NCI-H774 (cell line): ENCODE measurements at regions not wholly inside any gene's neighbourhood (a gene's known extent, or its start where the extent isn't known, plus 50 kb on each side); places are given as distances from the start of the nearest gene placed in this dataset.

Experiments
- DNase-seq: peaks from one replicate; lab custom pipeline; 2025; lab: John Stamatoyannopoulos, UW

- no peak for DNase-seq
Observed at GRCh38 chr5:58113172-58113571, 346.7 kb downstream of the PLK2 start.

GRCh38 chr5:58108511-58108910 lies 351.4 kb downstream of the PLK2 start:
- no peak for DNase-seq

GRCh38 chr5:58107704-58108103 lies 352.2 kb downstream of the PLK2 start:
- no peak for DNase-seq

- DNase-seq = no peak
Observed at GRCh38 chr5:58106754-58107410, 353.0 kb downstream of the PLK2 start.

- no peak for DNase-seq
Observed at GRCh38 chr5:58105836-58106235, 354.1 kb downstream of the PLK2 start.

GRCh38 chr5:58099257-58099656 lies 360.6 kb downstream of the PLK2 start:
- DNase-seq = no peak

- DNase-seq = no peak
Observed at GRCh38 chr5:58094031-58094430, 365.9 kb downstream of the PLK2 start.

- DNase-seq = no peak
Observed at GRCh38 chr5:58090704-58091103, 369.2 kb downstream of the PLK2 start.

- no peak for DNase-seq
Observed at GRCh38 chr5:58088941-58089340, 370.9 kb downstream of the PLK2 start.

GRCh38 chr5:58087905-58088304 lies 372.0 kb downstream of the PLK2 start:
- no peak for DNase-seq

GRCh38 chr5:58087123-58087522 lies 372.8 kb downstream of the PLK2 start:
- no peak for DNase-seq

GRCh38 chr5:58085800-58086199 lies 374.1 kb downstream of the PLK2 start:
- DNase-seq = no peak

GRCh38 chr5:58081435-58081834 lies 378.5 kb downstream of the PLK2 start:
- DNase-seq = no peak

- DNase-seq = peak; percentile 19
Observed at GRCh38 chr5:58080573-58080972, 379.3 kb downstream of the PLK2 start.

- DNase-seq = peak; percentile 30
Observed at GRCh38 chr5:58077966-58078365, 381.9 kb downstream of the PLK2 start.

GRCh38 chr5:58077416-58077815 lies 382.5 kb downstream of the PLK2 start:
- no peak for DNase-seq

- no peak for DNase-seq
Observed at GRCh38 chr5:58076483-58077257, 383.2 kb downstream of the PLK2 start.

GRCh38 chr5:58075907-58076306 lies 384.0 kb downstream of the PLK2 start:
- DNase-seq = no peak

GRCh38 chr5:58074717-58075116 lies 385.2 kb downstream of the PLK2 start:
- no peak for DNase-seq

- DNase-seq = no peak
Observed at GRCh38 chr5:58074222-58074621, 385.7 kb downstream of the PLK2 start.

GRCh38 chr5:58073243-58073642 lies 386.6 kb downstream of the PLK2 start:
- DNase-seq = no peak

GRCh38 chr5:58072300-58072965 lies 387.5 kb downstream of the PLK2 start:
- DNase-seq = peak; percentile 41

- DNase-seq = peak; percentile 56
Observed at GRCh38 chr5:58071566-58071965, 388.3 kb downstream of the PLK2 start.
